Esophagus muscularis mucosa (tissue), 4 donors: ENCODE measurements at regions not wholly inside any gene's neighbourhood (a gene's known extent, or its start where the extent isn't known, plus 50 kb on each side); places are given as distances from the start of the nearest gene placed in this dataset.
A peak's percentile ranks its signal among the peaks of the same experiment; 100 is the strongest.
"Not testable (repeated sequence)": the region's sequence is repeated elsewhere in the genome, so short reads cannot be mapped to it uniquely, and the experiment has no call there.

Experiments
- DNase-seq: peaks from one replicate; pipeline ENCODE4 v3.0.0-alpha.2; 2017; ENCODE audit errors: extremely low spot score
- H3K27ac ChIP-seq, 4 donors: fragments of 200-600 bp; sonication (generic); replicated peaks in 1 of 4; 1 replicate in 3 of 4; 2 replicates in 1 of 4; pipeline ENCODE4 v1.5.1; 2016 to 2019; ENCODE audit warnings: mild to moderate bottlenecking in 1 of 4
- H3K27me3 ChIP-seq, 4 donors: fragments of 200-600 bp; sonication (generic); one replicate each; pipeline versions ENCODE4 v1.5.1 to v1.6.0; 2016 to 2019
- H3K36me3 ChIP-seq, 4 donors: fragments of 200-600 bp; sonication (generic); one replicate each; pipeline ENCODE4 v1.5.1; 2016 to 2019
- H3K4me1 ChIP-seq, 4 donors: fragments of 200-600 bp; sonication (generic); one replicate each; pipeline ENCODE4 v1.5.1; 2016 to 2019
- H3K4me3 ChIP-seq, 4 donors: fragments of 200-600 bp; sonication (generic); 1 replicate in 2 of 4; 2 replicates in 2 of 4; pipeline ENCODE4 v1.5.1; 2016 to 2019; ENCODE audit warnings: mild to moderate bottlenecking in 4 of 4, moderate library complexity in 1 of 4
- H3K9me3 ChIP-seq, 4 donors: fragments of 200-600 bp; sonication (generic); 1 replicate in 3 of 4; 2 replicates in 1 of 4; pipeline ENCODE4 v1.5.1; 2016 to 2019
- EP300 ChIP-seq: sonication (generic); formaldehyde crosslinking; IDR thresholded peaks from one replicate; pipeline ENCODE4 v1.6.1; 2017; ENCODE audit warnings: antibody characterized with exemption
- POLR2A ChIP-seq: fragments of 450-650 bp; IDR thresholded peaks from one replicate; pipeline ENCODE4 v1.6.1; 2017; ENCODE audit warnings: antibody characterized with exemption, moderate library complexity, mild to moderate bottlenecking, low read depth
- POLR2AphosphoS5 ChIP-seq, 2 donors: sonication (generic); formaldehyde crosslinking; IDR thresholded peaks; one replicate each; pipeline ENCODE4 v1.6.1; 2017; ENCODE audit warnings: antibody characterized with exemption in 2 of 2
- WGBS: methylation state at CpG from one replicate; pipeline ENCODE4 v1.1.5; 2018; 5-methylcytosine and 5-hydroxymethylcytosine counted together
- intact Hi-C: fragments of 100-400 bp; cut with DNase I; formaldehyde crosslinking; loops from one replicate; pipeline ENCODE4 v1.15.1; 2023
- TF ChIP-seq, protein P1 (sequence below), 3 experiments: fragments of 200-600 bp in 2 of 3; fragments of 450-650 bp in 1 of 3; sonication (generic) in 2 of 3; IDR thresholded peaks; one replicate each; pipeline ENCODE4 v1.5.1; 2017 to 2019; ENCODE audit warnings: antibody characterized with exemption in 3 of 3, mild to moderate bottlenecking in 2 of 3, moderate library complexity in 1 of 3

DNA sequence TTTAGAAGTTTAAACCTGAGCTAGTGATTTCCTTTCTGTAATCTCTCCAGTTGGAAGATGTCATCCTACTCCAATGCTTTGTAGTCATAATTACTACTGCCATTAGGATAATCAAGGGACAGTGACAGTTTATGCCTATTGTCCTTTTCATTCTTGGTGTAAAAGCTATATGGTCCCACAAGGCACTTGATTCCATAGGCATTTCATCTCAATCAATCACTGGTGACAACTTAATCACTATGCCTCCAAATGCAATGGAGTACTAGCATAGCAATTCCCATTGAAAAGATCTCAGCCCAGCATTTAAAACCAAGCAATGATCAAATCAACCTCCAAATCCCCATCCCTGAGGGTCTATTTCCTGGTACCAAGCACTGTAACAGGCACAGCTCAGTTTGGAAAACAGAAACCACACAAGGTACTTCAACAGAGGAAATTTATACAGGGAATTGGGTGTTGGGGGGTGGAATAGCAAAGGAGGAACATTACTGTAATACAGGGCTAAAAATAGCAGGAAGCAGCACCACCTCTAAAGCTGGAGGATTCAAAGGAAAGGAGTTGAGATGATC, 51.0 kb downstream of the FHIP2A start:
- Histone ChIP-seq H3K27ac (no peak overlapping the region), H3K4me1 (peaks cover 0 to 12% (median 4%) of the 10 kb centered on the region in 4 donors), H3K4me3 (no peak overlapping the region), H3K9me3 (no peaks in the 10 kb centered on the region), H3K36me3 (no peaks in the 10 kb centered on the region), H3K27me3 (peaks cover 0 to 12% (median 0%) of the 10 kb centered on the region in 4 donors)
- TF ChIP-seq, protein P1, sequence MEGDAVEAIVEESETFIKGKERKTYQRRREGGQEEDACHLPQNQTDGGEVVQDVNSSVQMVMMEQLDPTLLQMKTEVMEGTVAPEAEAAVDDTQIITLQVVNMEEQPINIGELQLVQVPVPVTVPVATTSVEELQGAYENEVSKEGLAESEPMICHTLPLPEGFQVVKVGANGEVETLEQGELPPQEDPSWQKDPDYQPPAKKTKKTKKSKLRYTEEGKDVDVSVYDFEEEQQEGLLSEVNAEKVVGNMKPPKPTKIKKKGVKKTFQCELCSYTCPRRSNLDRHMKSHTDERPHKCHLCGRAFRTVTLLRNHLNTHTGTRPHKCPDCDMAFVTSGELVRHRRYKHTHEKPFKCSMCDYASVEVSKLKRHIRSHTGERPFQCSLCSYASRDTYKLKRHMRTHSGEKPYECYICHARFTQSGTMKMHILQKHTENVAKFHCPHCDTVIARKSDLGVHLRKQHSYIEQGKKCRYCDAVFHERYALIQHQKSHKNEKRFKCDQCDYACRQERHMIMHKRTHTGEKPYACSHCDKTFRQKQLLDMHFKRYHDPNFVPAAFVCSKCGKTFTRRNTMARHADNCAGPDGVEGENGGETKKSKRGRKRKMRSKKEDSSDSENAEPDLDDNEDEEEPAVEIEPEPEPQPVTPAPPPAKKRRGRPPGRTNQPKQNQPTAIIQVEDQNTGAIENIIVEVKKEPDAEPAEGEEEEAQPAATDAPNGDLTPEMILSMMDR (IDR thresholded peaks at IDR 0.05): no peak
- TF ChIP-seq POLR2A (no peak), EP300 (no peak), POLR2AphosphoS5 (IDR thresholded peaks at IDR 0.05) (no peak)
- no peak for DNase-seq
- intact Hi-C loops: loop anchor here (10.0 kb wide), 1 partner anchor 222 kb away; the partner anchor contains the start of gene ATRNL1

DNA sequence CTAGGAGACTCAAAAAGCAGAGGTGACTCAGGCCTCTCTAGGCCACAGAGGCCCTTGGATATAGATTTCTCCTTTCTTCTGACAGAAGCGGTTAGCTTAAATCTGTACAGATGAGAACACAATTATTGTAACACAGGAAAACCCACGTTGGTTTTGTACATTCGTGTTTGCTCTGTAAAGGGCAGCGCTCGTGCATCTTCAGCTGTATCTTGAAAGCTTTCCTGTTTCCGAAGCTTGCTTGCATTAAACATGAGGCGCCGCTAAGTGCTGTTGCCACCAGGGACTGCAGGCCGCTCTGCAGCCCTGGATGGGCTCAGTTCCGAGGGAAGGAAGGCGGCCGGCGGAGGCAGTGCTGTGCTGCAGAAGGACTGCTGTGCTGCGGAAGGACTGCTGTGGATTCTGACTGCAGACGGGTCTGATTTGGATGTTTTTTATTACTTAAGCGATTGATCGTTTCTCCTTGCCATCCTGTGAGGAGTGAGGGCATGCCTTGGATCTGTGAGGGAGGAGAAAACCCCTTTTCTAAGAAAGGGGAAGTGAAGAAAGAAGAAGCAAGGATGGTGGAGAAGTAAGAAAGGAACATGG, 53.3 kb downstream of the FHIP2A start:
- Histone ChIP-seq H3K27ac (no peak overlapping the region), H3K36me3 (no peaks in the 10 kb centered on the region), H3K27me3 (peaks cover 0 to 12% (median 0%) of the 10 kb centered on the region in 4 donors), H3K4me1 (peaks cover 0 to 16% (median 4%) of the 10 kb centered on the region in 4 donors), H3K9me3 (no peaks in the 10 kb centered on the region), H3K4me3 (no peak overlapping the region)
- 44% methylated on average over 17 of the region's 17 CpGs for WGBS
- DNase-seq: no peak
- intact Hi-C loops: loop anchor here (5.0 to 10.0 kb wide), 2 partner anchors 220 to 252 kb away; partner anchors contain the start of gene ATRNL1
- TF ChIP-seq EP300: no peak
- no peak for TF ChIP-seq POLR2AphosphoS5 (IDR thresholded peaks at IDR 0.05)
- TF ChIP-seq POLR2A: no peak
- TF ChIP-seq, protein P1 (IDR thresholded peaks at IDR 0.05): no peak

DNA sequence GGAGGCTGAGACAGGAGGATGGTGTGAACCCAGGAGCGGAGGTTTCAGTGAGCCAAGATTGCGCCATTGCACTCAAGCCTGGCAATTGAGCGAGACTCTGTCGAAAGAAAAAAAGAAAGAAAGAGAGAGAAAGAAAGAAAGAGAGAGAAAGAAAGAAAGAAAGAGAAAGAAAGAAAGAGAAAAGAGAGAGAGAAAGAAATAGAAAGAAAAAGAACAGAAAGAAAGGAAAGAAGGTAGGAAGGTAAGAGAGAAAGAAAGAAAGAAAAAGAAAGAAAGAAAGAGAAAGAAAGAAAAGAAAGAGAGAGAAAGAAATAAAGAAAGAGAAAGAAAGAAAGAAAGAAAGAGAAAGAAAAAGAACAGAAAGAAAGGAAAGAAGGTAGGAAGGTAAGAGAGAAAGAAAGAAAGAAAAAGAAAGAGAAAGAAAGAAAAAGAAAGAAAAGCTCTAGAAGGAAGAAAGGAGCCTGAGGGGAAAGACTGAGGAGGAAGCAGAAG, 54.1 kb downstream of the FHIP2A start:
- 91% methylated on average over 4 of the region's 4 CpGs for WGBS
- not testable (repeated sequence) for H3K9me3 ChIP-seq, H3K4me3 ChIP-seq, H3K36me3 ChIP-seq, DNase-seq, H3K27ac ChIP-seq
- H3K27me3 ChIP-seq: peaks cover 0 to 12% (median 0%) of the 10 kb centered on the region in 4 donors
- intact Hi-C loops: loop anchor here (5.0 to 10.0 kb wide), 2 partner anchors 219 to 252 kb away; partner anchors contain the start of gene ATRNL1
- peaks cover 0 to 17% (median 5%) of the 10 kb centered on the region in 4 donors for H3K4me1 ChIP-seq

DNA sequence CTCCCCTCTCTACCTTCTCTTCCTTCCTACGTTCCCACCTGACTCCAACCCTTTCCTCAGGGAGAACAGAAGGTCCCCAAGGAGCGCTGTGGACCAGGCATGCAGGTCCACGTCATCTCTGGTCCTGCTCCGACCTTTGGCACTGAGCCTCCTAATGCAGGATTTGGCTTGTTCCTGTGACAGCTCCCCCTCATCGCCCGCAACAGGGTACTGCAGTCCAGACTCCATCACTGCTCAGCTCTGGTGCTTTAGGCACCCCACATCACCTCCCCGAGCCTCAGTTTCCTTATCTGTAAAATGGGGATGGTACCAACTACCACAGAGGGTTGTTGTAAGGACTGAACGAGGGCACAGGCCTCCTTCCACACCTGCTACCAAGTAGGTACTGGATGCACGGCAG, 54.6 kb downstream of the FHIP2A start:
- H3K36me3 ChIP-seq: no peaks in the 10 kb centered on the region
- no peak overlapping the region for H3K27ac ChIP-seq
- DNase-seq: no peak
- TF ChIP-seq POLR2A (no peak), EP300 (no peak), POLR2AphosphoS5 (IDR thresholded peaks at IDR 0.05) (no peak)
- TF ChIP-seq, protein P1 (IDR thresholded peaks at IDR 0.05): no peak
- H3K9me3 ChIP-seq: no peaks in the 10 kb centered on the region
- peaks cover 0 to 12% (median 0%) of the 10 kb centered on the region in 4 donors for H3K27me3 ChIP-seq
- peaks cover 0 to 22% (median 8%) of the 10 kb centered on the region in 4 donors for H3K4me1 ChIP-seq
- 71% methylated on average over 8 of the region's 9 CpGs for WGBS
- intact Hi-C loops: loop anchor here (5.0 to 10.0 kb wide), 2 partner anchors 219 to 251 kb away; partner anchors contain the start of gene ATRNL1
- no peak overlapping the region for H3K4me3 ChIP-seq

DNA sequence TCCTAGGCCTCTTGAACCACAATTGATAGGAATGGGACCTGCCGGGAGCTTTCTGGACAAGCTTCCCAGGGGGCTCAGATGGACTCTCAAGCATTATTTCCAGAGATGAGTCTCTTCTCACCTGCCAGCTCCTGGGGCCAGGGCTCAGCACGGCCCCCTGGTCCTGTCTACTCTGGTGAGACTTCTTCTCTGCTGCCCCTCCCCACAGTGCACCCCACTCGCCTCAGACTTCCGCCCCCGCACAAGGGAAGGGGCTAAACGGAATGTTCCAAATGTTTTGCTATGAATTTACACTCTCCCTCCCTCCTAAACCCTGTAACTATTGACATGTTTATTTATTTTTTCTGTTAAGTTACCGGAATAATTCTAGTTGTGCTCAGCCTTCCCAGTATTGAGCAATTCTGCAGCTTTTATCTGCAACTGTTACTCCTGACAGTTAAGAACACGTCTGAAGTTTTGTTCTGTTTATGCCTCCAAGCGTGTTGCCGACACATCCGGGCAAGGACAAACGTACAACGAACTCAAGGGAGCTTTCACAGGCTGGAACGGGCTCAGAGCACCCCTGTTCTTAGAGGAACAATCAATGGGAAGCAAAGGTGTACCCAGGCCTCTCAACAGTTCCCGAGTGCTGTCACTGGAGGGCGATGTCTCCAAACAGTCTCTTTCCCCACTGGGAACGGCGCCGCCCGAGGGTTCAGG, 55.2 kb downstream of the FHIP2A start:
- Histone ChIP-seq H3K9me3 (no peaks in the 10 kb centered on the region), H3K4me3 (no peak overlapping the region), H3K4me1 (peaks cover 0 to 22% (median 8%) of the 10 kb centered on the region in 4 donors), H3K27me3 (peaks cover 0 to 12% (median 0%) of the 10 kb centered on the region in 4 donors), H3K27ac (no peak overlapping the region), H3K36me3 (no peaks in the 10 kb centered on the region)
- 30% methylated on average over 19 of the region's 20 CpGs for WGBS
- no peak for DNase-seq
- no peak for TF ChIP-seq POLR2AphosphoS5 (IDR thresholded peaks at IDR 0.05)
- TF ChIP-seq, protein P1 (IDR thresholded peaks at IDR 0.05): peak; percentile 61 to 73 (median 61)
- intact Hi-C loops: loop anchor here (5.0 to 10.0 kb wide), 2 partner anchors 218 to 251 kb away; partner anchors contain the start of gene ATRNL1
